ENCODE measurements at regions not wholly inside any gene's neighbourhood (a gene's known extent, or its start where the extent isn't known, plus 50 kb on each side); places are given as distances from the start of the nearest gene placed in this dataset.
"Not testable (repeated sequence)": the region's sequence is repeated elsewhere in the genome, so short reads cannot be mapped to it uniquely, and the experiment has no call there.

DNA sequence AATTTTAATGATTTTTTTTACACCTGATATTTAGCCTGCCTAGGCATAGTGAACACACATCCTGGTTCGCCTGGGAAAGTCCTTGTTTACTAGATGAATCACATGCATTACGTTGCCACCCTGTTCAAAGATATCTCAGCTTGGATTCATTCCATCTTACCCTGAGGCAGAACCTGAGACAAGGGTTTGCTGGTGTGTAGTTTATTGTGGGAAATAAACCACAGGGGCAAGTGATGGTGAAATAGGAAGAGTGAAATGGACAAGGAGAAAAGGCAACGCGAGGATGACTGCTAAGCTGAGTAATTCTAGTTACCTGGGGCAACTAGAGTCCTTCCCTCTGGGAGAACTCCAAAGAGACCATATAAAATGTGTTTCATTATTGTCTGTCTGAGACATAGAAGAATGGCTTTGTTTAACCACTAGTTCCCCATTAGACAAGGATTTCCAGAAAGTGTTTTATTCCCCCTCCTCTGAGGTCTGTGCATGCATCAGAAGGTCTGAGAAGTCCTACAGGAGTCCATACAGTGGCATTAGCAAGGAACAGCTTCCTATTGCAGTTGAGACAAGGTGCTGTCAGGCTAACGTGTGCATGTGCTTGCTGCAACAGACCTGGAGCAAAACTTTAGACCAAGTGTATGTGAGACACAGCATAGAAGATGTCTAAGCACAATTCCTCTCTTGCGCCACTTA lies 797.3 kb upstream of the FRG1 start:
- Histone ChIP-seq H3K4me2 (ENCODE audit: low read length) (no peak overlapping the region), H3K4me3 (ENCODE audit: low read length) (no peak overlapping the region), H3K36me3 (ENCODE audit: control insufficient read depth, low read length) (no peaks in the 10 kb centered on the region), H3K27me3 (ENCODE audit: control insufficient read depth, low read length) (no peaks in the 10 kb centered on the region), H3K9me2 (replicated peaks; ENCODE audit: control insufficient read depth, low read length) (no peaks in the 10 kb centered on the region), H4K20me1 (ENCODE audit: control insufficient read depth, insufficient read depth, low read depth, low read length) (no peaks in the 10 kb centered on the region), H3K9me3 (ENCODE audit: control insufficient read depth, insufficient read depth, low read length) (peaks cover 3% of the 10 kb centered on the region; the same call in 1 of the 2 replicates), H3K79me2 (ENCODE audit: control insufficient read depth, low read length) (no peaks in the 10 kb centered on the region), H3K4me1 (ENCODE audit: control insufficient read depth, low read length) (no peaks in the 10 kb centered on the region), H3K27ac (ENCODE audit: low read depth, low read length) (no peak overlapping the region), H3F3A (ENCODE audit: control insufficient read depth, insufficient read depth) (no peaks in the 10 kb centered on the region)
- TF ChIP-seq, protein P1, sequence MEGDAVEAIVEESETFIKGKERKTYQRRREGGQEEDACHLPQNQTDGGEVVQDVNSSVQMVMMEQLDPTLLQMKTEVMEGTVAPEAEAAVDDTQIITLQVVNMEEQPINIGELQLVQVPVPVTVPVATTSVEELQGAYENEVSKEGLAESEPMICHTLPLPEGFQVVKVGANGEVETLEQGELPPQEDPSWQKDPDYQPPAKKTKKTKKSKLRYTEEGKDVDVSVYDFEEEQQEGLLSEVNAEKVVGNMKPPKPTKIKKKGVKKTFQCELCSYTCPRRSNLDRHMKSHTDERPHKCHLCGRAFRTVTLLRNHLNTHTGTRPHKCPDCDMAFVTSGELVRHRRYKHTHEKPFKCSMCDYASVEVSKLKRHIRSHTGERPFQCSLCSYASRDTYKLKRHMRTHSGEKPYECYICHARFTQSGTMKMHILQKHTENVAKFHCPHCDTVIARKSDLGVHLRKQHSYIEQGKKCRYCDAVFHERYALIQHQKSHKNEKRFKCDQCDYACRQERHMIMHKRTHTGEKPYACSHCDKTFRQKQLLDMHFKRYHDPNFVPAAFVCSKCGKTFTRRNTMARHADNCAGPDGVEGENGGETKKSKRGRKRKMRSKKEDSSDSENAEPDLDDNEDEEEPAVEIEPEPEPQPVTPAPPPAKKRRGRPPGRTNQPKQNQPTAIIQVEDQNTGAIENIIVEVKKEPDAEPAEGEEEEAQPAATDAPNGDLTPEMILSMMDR (IDR thresholded peaks at IDR 0.05; ENCODE audit: low read depth, low read length, poor library complexity, severe bottlenecking): no peak
- TF ChIP-seq EZH2phosphoT487 (IDR thresholded peaks at IDR 0.05; ENCODE audit: borderline replicate concordance, low read length): no peak

DNA sequence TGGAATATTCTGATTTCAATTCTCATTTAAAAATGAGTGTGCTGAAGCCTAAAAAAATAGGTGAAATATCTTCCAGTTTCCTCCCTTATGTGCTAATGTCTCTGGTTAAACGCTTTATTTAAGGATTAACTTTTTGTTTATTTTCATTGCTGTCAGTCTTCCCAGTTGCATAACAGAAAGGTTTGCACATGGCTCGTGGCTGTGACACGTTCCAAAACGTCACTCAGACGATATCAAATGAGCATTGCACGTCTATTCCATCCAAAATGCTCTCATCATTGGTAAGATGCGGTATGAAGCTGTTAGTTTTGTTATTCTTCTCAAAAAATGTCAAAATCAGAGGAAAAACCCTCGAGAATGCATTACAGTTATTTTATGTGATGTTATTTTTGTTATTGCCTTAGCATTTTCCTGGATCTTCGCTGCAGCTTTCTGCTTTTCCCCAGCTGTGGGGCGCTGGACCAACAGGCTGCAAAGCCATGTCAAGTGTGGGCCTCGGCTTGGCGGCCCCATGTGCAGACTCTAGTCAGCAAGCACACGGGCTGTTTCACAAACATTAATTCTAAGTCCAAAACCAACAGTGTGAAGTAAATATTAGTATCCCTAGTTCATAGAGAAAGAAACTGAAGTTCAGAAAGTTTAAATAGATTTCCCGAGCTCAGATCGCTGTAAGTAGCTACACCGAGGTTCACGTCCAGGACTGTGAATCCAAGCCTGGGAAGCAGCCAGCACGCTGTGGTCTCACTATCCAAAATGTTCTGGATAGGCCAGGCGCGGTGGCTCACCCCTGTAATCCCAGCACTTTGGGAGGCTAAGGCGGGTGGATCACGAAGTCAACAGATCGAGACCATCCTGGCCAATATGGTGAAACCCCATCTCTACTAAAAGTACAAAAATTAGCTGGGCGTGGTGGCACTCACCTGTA lies 793.4 kb upstream of the FRG1 start:
- no peaks in the 10 kb centered on the region for H3F3A ChIP-seq (ENCODE audit: control insufficient read depth, insufficient read depth)
- no peaks in the 10 kb centered on the region for H3K4me1 ChIP-seq (ENCODE audit: control insufficient read depth, low read length)
- no peak overlapping the region for H3K27ac ChIP-seq (ENCODE audit: low read depth, low read length)
- no peak overlapping the region for H3K4me2 ChIP-seq (ENCODE audit: low read length)
- H3K79me2 ChIP-seq (ENCODE audit: control insufficient read depth, low read length): no peaks in the 10 kb centered on the region
- TF ChIP-seq EZH2phosphoT487 (IDR thresholded peaks at IDR 0.05; ENCODE audit: borderline replicate concordance, low read length): no peak
- TF ChIP-seq, protein P1 (IDR thresholded peaks at IDR 0.05; ENCODE audit: low read depth, low read length, poor library complexity, severe bottlenecking): no peak
- no peak overlapping the region for H3K4me3 ChIP-seq (ENCODE audit: low read length)
- no peaks in the 10 kb centered on the region for H4K20me1 ChIP-seq (ENCODE audit: control insufficient read depth, insufficient read depth, low read depth, low read length)
- H3K27me3 ChIP-seq (ENCODE audit: control insufficient read depth, low read length): no peaks in the 10 kb centered on the region
- H3K9me3 ChIP-seq (ENCODE audit: control insufficient read depth, insufficient read depth, low read length): peaks cover 3% of the 10 kb centered on the region; the same call in 1 of the 2 replicates
- H3K36me3 ChIP-seq (ENCODE audit: control insufficient read depth, low read length): no peaks in the 10 kb centered on the region
- H3K9me2 ChIP-seq (replicated peaks; ENCODE audit: control insufficient read depth, low read length): no peaks in the 10 kb centered on the region

DNA sequence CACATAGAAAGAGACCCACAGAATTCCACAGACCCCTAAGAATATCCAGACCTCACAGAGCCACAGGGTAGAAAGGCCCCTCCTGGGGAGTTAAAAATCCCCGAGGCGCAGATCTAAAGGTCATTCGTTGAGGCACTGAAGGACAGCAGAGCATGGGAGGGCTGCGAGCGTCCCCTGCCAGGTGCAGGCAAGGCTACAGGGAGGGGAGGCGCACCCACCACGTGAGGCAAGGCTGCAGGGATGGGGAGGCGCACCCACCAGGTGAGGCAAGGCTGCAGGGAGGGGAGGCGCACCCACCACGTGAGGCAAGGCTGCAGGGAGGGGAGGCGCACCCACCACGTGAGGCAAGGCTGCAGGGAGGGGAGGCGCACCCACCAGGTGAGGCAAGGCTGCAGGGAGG lies 785.6 kb upstream of the FRG1 start:
- not testable (repeated sequence) for H3K27ac ChIP-seq (ENCODE audit: low read depth, low read length); H3K4me3 ChIP-seq (ENCODE audit: low read length); H3K79me2 ChIP-seq (ENCODE audit: control insufficient read depth, low read length); H3K36me3 ChIP-seq (ENCODE audit: control insufficient read depth, low read length); H3K4me2 ChIP-seq (ENCODE audit: low read length); H4K20me1 ChIP-seq (ENCODE audit: control insufficient read depth, insufficient read depth, low read depth, low read length); H3K27me3 ChIP-seq (ENCODE audit: control insufficient read depth, low read length); H3K9me2 ChIP-seq (replicated peaks; ENCODE audit: control insufficient read depth, low read length); H3K4me1 ChIP-seq (ENCODE audit: control insufficient read depth, low read length); H3K9me3 ChIP-seq (ENCODE audit: control insufficient read depth, insufficient read depth, low read length); H3F3A ChIP-seq (ENCODE audit: control insufficient read depth, insufficient read depth)

Measured in DOHH2 (cell line).